HG03439 (cell line): ENCODE measurements at regions not wholly inside any gene's neighbourhood (a gene's known extent, or its start where the extent isn't known, plus 50 kb on each side); places are given as distances from the start of the nearest gene placed in this dataset.
"Not testable (repeated sequence)": the region's sequence is repeated elsewhere in the genome, so short reads cannot be mapped to it uniquely, and the experiment has no call there.

ENCODE experiments used
- ATAC-seq: cut with Tn5 transposase; IDR thresholded peaks from one replicate; pipeline ENCODE4 v1.9.1; 2021; ENCODE audit warnings: mild to moderate bottlenecking, moderate library complexity; ENCODE audit not compliant: unreplicated experiment

- ATAC-seq: no peak
Measured at GRCh38 chr2:36302911-36303310, 52.7 kb upstream of the CRIM1 start.

- ATAC-seq: no peak
Measured at GRCh38 chr2:36301843-36302242, 53.7 kb upstream of the CRIM1 start.

- no peak for ATAC-seq
Measured at GRCh38 chr2:36300697-36301096, 54.9 kb upstream of the CRIM1 start.

- ATAC-seq: no peak
Measured at GRCh38 chr2:36296798-36297197, 58.8 kb upstream of the CRIM1 start.

GRCh38 chr2:36294316-36294721 lies 61.3 kb upstream of the CRIM1 start:
- ATAC-seq: no peak

- ATAC-seq: no peak
Measured at GRCh38 chr2:36290306-36290856, 65.2 kb upstream of the CRIM1 start.

- no peak for ATAC-seq
Measured at GRCh38 chr2:36289731-36290130, 65.8 kb upstream of the CRIM1 start.

GRCh38 chr2:36287363-36288275 lies 68.0 kb upstream of the CRIM1 start:
- no peak for ATAC-seq

GRCh38 chr2:36279506-36279905 lies 76.1 kb upstream of the CRIM1 start:
- ATAC-seq: not testable (repeated sequence)

- ATAC-seq: no peak
Measured at GRCh38 chr2:36277881-36278523, 77.6 kb upstream of the CRIM1 start.

GRCh38 chr2:36277146-36277808 lies 78.3 kb upstream of the CRIM1 start:
- ATAC-seq: no peak

GRCh38 chr2:36271266-36271665 lies 84.3 kb upstream of the CRIM1 start:
- no peak for ATAC-seq

GRCh38 chr2:36270758-36271157 lies 84.8 kb upstream of the CRIM1 start:
- ATAC-seq: no peak

- no peak for ATAC-seq
Measured at GRCh38 chr2:36267194-36267593, 88.4 kb upstream of the CRIM1 start.

- ATAC-seq: no peak
Measured at GRCh38 chr2:36266536-36267121, 88.9 kb upstream of the CRIM1 start.

- no peak for ATAC-seq
Measured at GRCh38 chr2:36262581-36262980, 93.0 kb upstream of the CRIM1 start.

GRCh38 chr2:36255863-36256262 lies 99.7 kb upstream of the CRIM1 start:
- ATAC-seq: no peak

GRCh38 chr2:36253086-36253485 lies 102.5 kb upstream of the CRIM1 start:
- ATAC-seq: no peak

- peak; percentile 82 for ATAC-seq
Measured at GRCh38 chr2:36246320-36246990, 109.1 kb upstream of the CRIM1 start.

GRCh38 chr2:36245651-36246050 lies 109.9 kb upstream of the CRIM1 start:
- no peak for ATAC-seq
